ENCODE measurements at regions not wholly inside any gene's neighbourhood (a gene's known extent, or its start where the extent isn't known, plus 50 kb on each side); places are given as distances from the start of the nearest gene placed in this dataset.

- Mint-ChIP-seq H3K36me3 (ENCODE audit: low read depth) (no peaks in the 10 kb centered on the region), H3K4me1 (ENCODE audit: low read depth) (no peaks in the 10 kb centered on the region), H3K9me3 (ENCODE audit: low read depth) (peaks cover 18% of the 10 kb centered on the region), H3K27ac (ENCODE audit: unreplicated experiment) (no peak overlapping the region), H3K4me3 (ENCODE audit: unreplicated experiment) (no peak overlapping the region), H3K27me3 (ENCODE audit: low read depth) (no peaks in the 10 kb centered on the region)
- no peak for TF ChIP-seq CTCF (IDR thresholded peaks at IDR 0.05)
- no peak for DNase-seq (ENCODE audit: low spot score)
Observed at GRCh38 chr6:66628917-66629316, 921.9 kb upstream of the EYS start.

GRCh38 chr6:66623050-66623449, 916.0 kb upstream of the EYS start:
- H3K27ac Mint-ChIP-seq (ENCODE audit: unreplicated experiment): no peak overlapping the region
- DNase-seq (ENCODE audit: low spot score): no peak

GRCh38 chr6:66605971-66606370, 898.9 kb upstream of the EYS start:
- H3K4me1 Mint-ChIP-seq (ENCODE audit: low read depth): no peaks in the 10 kb centered on the region
- H3K27me3 Mint-ChIP-seq (ENCODE audit: low read depth): no peaks in the 10 kb centered on the region
- TF ChIP-seq CTCF (IDR thresholded peaks at IDR 0.05): no peak
- H3K27ac Mint-ChIP-seq (ENCODE audit: unreplicated experiment): no peak overlapping the region
- no peak overlapping the region for H3K4me3 Mint-ChIP-seq (ENCODE audit: unreplicated experiment)
- DNase-seq (ENCODE audit: low spot score): no peak
- H3K36me3 Mint-ChIP-seq (ENCODE audit: low read depth): no peaks in the 10 kb centered on the region
- H3K9me3 Mint-ChIP-seq (ENCODE audit: low read depth): peaks cover 12% of the 10 kb centered on the region

More at GRCh38 chr6:66623050-66623449, 916.0 kb upstream of the EYS start:
- H3K9me3 Mint-ChIP-seq (ENCODE audit: low read depth): no peaks in the 10 kb centered on the region
- no peak for TF ChIP-seq CTCF (IDR thresholded peaks at IDR 0.05)
- H3K36me3 Mint-ChIP-seq (ENCODE audit: low read depth): no peaks in the 10 kb centered on the region
- H3K4me1 Mint-ChIP-seq (ENCODE audit: low read depth): no peaks in the 10 kb centered on the region
- H3K4me3 Mint-ChIP-seq (ENCODE audit: unreplicated experiment): no peak overlapping the region
- H3K27me3 Mint-ChIP-seq (ENCODE audit: low read depth): no peaks in the 10 kb centered on the region

- H3K4me3 Mint-ChIP-seq (ENCODE audit: unreplicated experiment): no peak overlapping the region
- no peaks in the 10 kb centered on the region for H3K27me3 Mint-ChIP-seq (ENCODE audit: low read depth)
- no peak for TF ChIP-seq CTCF (IDR thresholded peaks at IDR 0.05)
- no peaks in the 10 kb centered on the region for H3K36me3 Mint-ChIP-seq (ENCODE audit: low read depth)
- H3K4me1 Mint-ChIP-seq (ENCODE audit: low read depth): no peaks in the 10 kb centered on the region
- H3K27ac Mint-ChIP-seq (ENCODE audit: unreplicated experiment): no peak overlapping the region
- DNase-seq (ENCODE audit: low spot score): no peak
- peaks cover 12% of the 10 kb centered on the region for H3K9me3 Mint-ChIP-seq (ENCODE audit: low read depth)
Observed at GRCh38 chr6:66605011-66605410, 898.0 kb upstream of the EYS start.

- Mint-ChIP-seq H3K27me3 (ENCODE audit: low read depth) (no peaks in the 10 kb centered on the region), H3K4me1 (ENCODE audit: low read depth) (no peaks in the 10 kb centered on the region), H3K4me3 (ENCODE audit: unreplicated experiment) (no peak overlapping the region), H3K9me3 (ENCODE audit: low read depth) (peaks cover 19% of the 10 kb centered on the region), H3K27ac (ENCODE audit: unreplicated experiment) (no peak overlapping the region), H3K36me3 (ENCODE audit: low read depth) (no peaks in the 10 kb centered on the region)
- DNase-seq (ENCODE audit: low spot score): no peak
- TF ChIP-seq CTCF (IDR thresholded peaks at IDR 0.05): no peak
Observed at GRCh38 chr6:66599541-66599940, 892.5 kb upstream of the EYS start.
